DOHH2 (cell line): ENCODE measurements at regions not wholly inside any gene's neighbourhood (a gene's known extent, or its start where the extent isn't known, plus 50 kb on each side); places are given as distances from the start of the nearest gene placed in this dataset.
"Not testable (repeated sequence)": the region's sequence is repeated elsewhere in the genome, so short reads cannot be mapped to it uniquely, and the experiment has no call there.

Source experiments
- EZH2phosphoT487 ChIP-seq: fragments of 200-600 bp; sonication (generic); IDR thresholded peaks from 2 replicates; pipeline ENCODE4 v1.6.1; 2017; ENCODE audit warnings: borderline replicate concordance, mild to moderate bottlenecking, antibody characterized with exemption, low read length, moderate library complexity, mixed read lengths
- TF ChIP-seq, protein P1 (sequence below): fragments of 200-600 bp; sonication (generic); IDR thresholded peaks from one replicate; pipeline ENCODE4 v1.5.1; 2014; ENCODE audit warnings: antibody characterized with exemption, mild to moderate bottlenecking, low read depth, low read length; ENCODE audit not compliant: poor library complexity, severe bottlenecking

DNA sequence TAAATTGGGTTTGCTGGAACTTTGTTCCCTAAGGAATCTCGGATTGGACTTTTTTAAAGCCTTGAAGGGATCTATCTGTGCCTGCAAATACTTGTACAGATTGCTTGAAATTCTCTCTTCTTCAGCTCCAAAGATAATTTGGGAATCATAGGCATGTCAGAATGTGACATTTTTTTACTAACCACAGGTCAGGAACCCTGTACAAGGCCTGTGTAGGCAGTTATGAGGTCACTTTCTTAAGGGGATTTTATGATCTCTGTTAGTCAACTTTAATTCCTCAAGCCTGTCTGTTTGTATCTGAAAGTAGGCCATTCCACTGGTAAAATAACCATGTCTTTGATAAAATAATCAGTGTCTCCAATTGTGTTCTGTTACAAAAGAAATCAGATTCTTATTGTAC is 369.9 kb upstream of the NPAP1 start:
- TF ChIP-seq, protein P1, sequence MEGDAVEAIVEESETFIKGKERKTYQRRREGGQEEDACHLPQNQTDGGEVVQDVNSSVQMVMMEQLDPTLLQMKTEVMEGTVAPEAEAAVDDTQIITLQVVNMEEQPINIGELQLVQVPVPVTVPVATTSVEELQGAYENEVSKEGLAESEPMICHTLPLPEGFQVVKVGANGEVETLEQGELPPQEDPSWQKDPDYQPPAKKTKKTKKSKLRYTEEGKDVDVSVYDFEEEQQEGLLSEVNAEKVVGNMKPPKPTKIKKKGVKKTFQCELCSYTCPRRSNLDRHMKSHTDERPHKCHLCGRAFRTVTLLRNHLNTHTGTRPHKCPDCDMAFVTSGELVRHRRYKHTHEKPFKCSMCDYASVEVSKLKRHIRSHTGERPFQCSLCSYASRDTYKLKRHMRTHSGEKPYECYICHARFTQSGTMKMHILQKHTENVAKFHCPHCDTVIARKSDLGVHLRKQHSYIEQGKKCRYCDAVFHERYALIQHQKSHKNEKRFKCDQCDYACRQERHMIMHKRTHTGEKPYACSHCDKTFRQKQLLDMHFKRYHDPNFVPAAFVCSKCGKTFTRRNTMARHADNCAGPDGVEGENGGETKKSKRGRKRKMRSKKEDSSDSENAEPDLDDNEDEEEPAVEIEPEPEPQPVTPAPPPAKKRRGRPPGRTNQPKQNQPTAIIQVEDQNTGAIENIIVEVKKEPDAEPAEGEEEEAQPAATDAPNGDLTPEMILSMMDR = not testable (repeated sequence)
- TF ChIP-seq EZH2phosphoT487 = not testable (repeated sequence)
